ENCODE measurements at regions not wholly inside any gene's neighbourhood (a gene's known extent, or its start where the extent isn't known, plus 50 kb on each side); places are given as distances from the start of the nearest gene placed in this dataset.

- TF ChIP-seq MAFK (IDR thresholded peaks at IDR 0.05; ENCODE audit: low read depth, low read length) (no peak), POLR2A (IDR thresholded peaks at IDR 0.05; ENCODE audit: low read depth, low read length) (no peak), CTCF (conservative IDR thresholded peaks at IDR 0.05; ENCODE audit: low read depth, low read length) (no peak), RFX5 (IDR thresholded peaks at IDR 0.05; ENCODE audit: low read depth, low read length) (no peak), MXI1 (IDR thresholded peaks at IDR 0.05; ENCODE audit: borderline replicate concordance, low read depth, low read length) (no peak), BHLHE40 (IDR thresholded peaks at IDR 0.05; ENCODE audit: low read depth, low read length) (no peak), CEBPB (IDR thresholded peaks at IDR 0.05; ENCODE audit: low read depth, low read length) (no peak), RAD21 (IDR thresholded peaks at IDR 0.05; ENCODE audit: low read length) (no peak), SMC3 (IDR thresholded peaks at IDR 0.05; ENCODE audit: low read depth, low read length) (no peak), CHD1 (IDR thresholded peaks at IDR 0.05; ENCODE audit: low read depth, low read length) (no peak), NFE2L2 (IDR thresholded peaks at IDR 0.05; ENCODE audit: low read depth, low read length) (no peak)
- TF ChIP-seq, protein P1, sequence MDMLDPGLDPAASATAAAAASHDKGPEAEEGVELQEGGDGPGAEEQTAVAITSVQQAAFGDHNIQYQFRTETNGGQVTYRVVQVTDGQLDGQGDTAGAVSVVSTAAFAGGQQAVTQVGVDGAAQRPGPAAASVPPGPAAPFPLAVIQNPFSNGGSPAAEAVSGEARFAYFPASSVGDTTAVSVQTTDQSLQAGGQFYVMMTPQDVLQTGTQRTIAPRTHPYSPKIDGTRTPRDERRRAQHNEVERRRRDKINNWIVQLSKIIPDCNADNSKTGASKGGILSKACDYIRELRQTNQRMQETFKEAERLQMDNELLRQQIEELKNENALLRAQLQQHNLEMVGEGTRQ (IDR thresholded peaks at IDR 0.05; ENCODE audit: low read depth, low read length), result no peak
Measured at GRCh38 chr3:18951333-18951732, 197.0 kb upstream of the KCNH8 start.
